NCI-H524 (cell line): ENCODE measurements at regions not wholly inside any gene's neighbourhood (a gene's known extent, or its start where the extent isn't known, plus 50 kb on each side); places are given as distances from the start of the nearest gene placed in this dataset.

Experiments used
- DNase-seq, 2 experiments: peaks; one replicate each; lab custom pipeline; 2025; lab: John Stamatoyannopoulos, UW

GRCh38 chr2:206368484-206368883 lies 74.8 kb upstream of the ADAM23 start:
- DNase-seq, result no peak

- peak in 1 of 2 experiments; percentile 34 for DNase-seq
These were observed 74.3 kb upstream of the ADAM23 start for GRCh38 chr2:206368933-206369569.

GRCh38 chr2:206375956-206376355 lies 67.4 kb upstream of the ADAM23 start:
- DNase-seq, result no peak

- peak in 1 of 2 experiments; percentile 26 for DNase-seq
These were observed 64.5 kb upstream of the ADAM23 start for GRCh38 chr2:206378835-206379234.

GRCh38 chr2:206379266-206379665 lies 64.1 kb upstream of the ADAM23 start:
- peak; percentile 86 to 93 for DNase-seq

GRCh38 chr2:206379886-206380285 lies 63.4 kb upstream of the ADAM23 start:
- DNase-seq, result peak; percentile 19 to 77

- DNase-seq, result no peak
These were observed 61.5 kb upstream of the ADAM23 start for GRCh38 chr2:206381881-206382280.

- no peak for DNase-seq
These were observed 59.7 kb upstream of the ADAM23 start for GRCh38 chr2:206383669-206384068.

- DNase-seq, result peak; percentile 10 to 24
These were observed 55.5 kb upstream of the ADAM23 start for GRCh38 chr2:206387808-206388207.

GRCh38 chr2:206388698-206389097 lies 54.6 kb upstream of the ADAM23 start:
- DNase-seq, result no peak

GRCh38 chr2:206389164-206389563 lies 54.2 kb upstream of the ADAM23 start:
- DNase-seq, result no peak

GRCh38 chr2:206390181-206390580 lies 53.2 kb upstream of the ADAM23 start:
- DNase-seq, result no peak

GRCh38 chr2:206392118-206392517 lies 51.2 kb upstream of the ADAM23 start:
- DNase-seq, result peak in 1 of 2 experiments; percentile 46
